ENCODE measurements at regions not wholly inside any gene's neighbourhood (a gene's known extent, or its start where the extent isn't known, plus 50 kb on each side); places are given as distances from the start of the nearest gene placed in this dataset.

DNA sequence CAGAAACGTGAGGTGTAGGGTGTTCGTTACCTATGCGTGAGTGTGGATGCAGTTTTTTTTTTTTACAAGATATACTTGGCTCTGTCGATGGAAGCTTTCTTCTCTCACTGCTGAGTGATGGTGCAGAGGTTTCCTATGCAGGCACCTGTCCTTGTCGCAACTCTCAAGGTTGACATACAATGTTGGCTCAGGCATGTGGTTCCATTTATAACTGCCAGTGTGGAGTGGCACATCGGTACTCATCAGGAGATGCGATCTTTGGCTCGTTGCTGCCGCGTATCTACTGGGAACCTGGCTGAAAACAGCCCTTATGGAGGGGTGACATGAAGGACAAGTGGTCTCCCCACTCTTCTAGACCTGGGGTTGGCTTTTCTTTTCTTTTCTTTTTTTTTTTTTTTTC is 109.0 kb downstream of the ZNF664 start:
- TF ChIP-seq, protein P1, sequence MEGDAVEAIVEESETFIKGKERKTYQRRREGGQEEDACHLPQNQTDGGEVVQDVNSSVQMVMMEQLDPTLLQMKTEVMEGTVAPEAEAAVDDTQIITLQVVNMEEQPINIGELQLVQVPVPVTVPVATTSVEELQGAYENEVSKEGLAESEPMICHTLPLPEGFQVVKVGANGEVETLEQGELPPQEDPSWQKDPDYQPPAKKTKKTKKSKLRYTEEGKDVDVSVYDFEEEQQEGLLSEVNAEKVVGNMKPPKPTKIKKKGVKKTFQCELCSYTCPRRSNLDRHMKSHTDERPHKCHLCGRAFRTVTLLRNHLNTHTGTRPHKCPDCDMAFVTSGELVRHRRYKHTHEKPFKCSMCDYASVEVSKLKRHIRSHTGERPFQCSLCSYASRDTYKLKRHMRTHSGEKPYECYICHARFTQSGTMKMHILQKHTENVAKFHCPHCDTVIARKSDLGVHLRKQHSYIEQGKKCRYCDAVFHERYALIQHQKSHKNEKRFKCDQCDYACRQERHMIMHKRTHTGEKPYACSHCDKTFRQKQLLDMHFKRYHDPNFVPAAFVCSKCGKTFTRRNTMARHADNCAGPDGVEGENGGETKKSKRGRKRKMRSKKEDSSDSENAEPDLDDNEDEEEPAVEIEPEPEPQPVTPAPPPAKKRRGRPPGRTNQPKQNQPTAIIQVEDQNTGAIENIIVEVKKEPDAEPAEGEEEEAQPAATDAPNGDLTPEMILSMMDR (conservative IDR thresholded peaks at IDR 0.05) = no peak
- no peak overlapping the region for H4K91ac ChIP-seq (ENCODE audit: insufficient read length, low read depth, low read length)
- peaks cover 16 to 17% of the 10 kb centered on the region in 2 experiments for H3K4me1 Mint-ChIP-seq
- H3K27ac Mint-ChIP-seq = no peak overlapping the region
- no peak overlapping the region for H3K4me2 ChIP-seq (ENCODE audit: insufficient read depth, insufficient read length, low read length)
- no peaks in the 10 kb centered on the region for H3K36me3 Mint-ChIP-seq (ENCODE audit: insufficient read depth in 1 of 3, low read depth in 3 of 3)
- no peaks in the 10 kb centered on the region for H4K20me1 ChIP-seq (ENCODE audit: control insufficient read depth, insufficient read depth, insufficient read length)
- no peak overlapping the region for H3K18ac ChIP-seq (ENCODE audit: insufficient read length, low read depth, low read length)
- H2BK12ac ChIP-seq (ENCODE audit: insufficient read length, low read depth, low read length) = no peak overlapping the region
- no peaks in the 10 kb centered on the region for H3K9me3 ChIP-seq (ENCODE audit: control insufficient read depth, low read depth, low read length)
- no CpG with 5 or more reads among the region's 10 CpGs for WGBS (ENCODE audit: extremely low coverage, insufficient read length, low lambda C conversion rate)
- H3K9me3 Mint-ChIP-seq = no peaks in the 10 kb centered on the region
- no peak overlapping the region for H4K5ac ChIP-seq (ENCODE audit: insufficient read length, low read depth, low read length)
- no peak overlapping the region for H2AK5ac ChIP-seq (ENCODE audit: insufficient read length, low read length)
- H3K23me2 ChIP-seq (ENCODE audit: insufficient read length, low read depth, low read length, poor library complexity, severe bottlenecking) = no peaks in the 10 kb centered on the region
- no peaks in the 10 kb centered on the region; the same call in 1 of the 2 replicates for H3K4me1 ChIP-seq (ENCODE audit: insufficient read depth, low read length)
- no peak overlapping the region for H4K8ac ChIP-seq (replicated peaks; ENCODE audit: insufficient read length, low read depth, low read length)
- no peak overlapping the region for H3T11ph ChIP-seq (ENCODE audit: low read length)
- H3K4ac ChIP-seq (ENCODE audit: low read depth, low read length) = no peak overlapping the region
- no peak overlapping the region for H2BK20ac ChIP-seq (ENCODE audit: low read depth, low read length, poor library complexity, severe bottlenecking)
- H3K27me3 ChIP-seq (ENCODE audit: insufficient read depth, low read length) = no peaks in the 10 kb centered on the region
- no peak for DNase-seq
- no peak overlapping the region for H3K9ac ChIP-seq (ENCODE audit: extremely low read depth, insufficient read length, low read length)
- H3K27ac ChIP-seq (ENCODE audit: insufficient read length, low read depth, low read length) = no peak overlapping the region
- no peak overlapping the region for H3K56ac ChIP-seq (ENCODE audit: insufficient read length, low read depth, low read length)
- H3K14ac ChIP-seq (ENCODE audit: insufficient read depth, low read length) = no peak overlapping the region
- H3K23ac ChIP-seq (ENCODE audit: insufficient read length, low read depth, low read length) = no peak overlapping the region
- no peak overlapping the region for H2BK5ac ChIP-seq (ENCODE audit: insufficient read length, low read length)
- peaks cover 8% of the 10 kb centered on the region for H3K27me3 Mint-ChIP-seq (ENCODE audit: low read depth)
- H3K79me1 ChIP-seq (ENCODE audit: insufficient read depth, low read depth, low read length, poor library complexity, severe bottlenecking) = no peaks in the 10 kb centered on the region
- H2BK15ac ChIP-seq (ENCODE audit: low read depth, low read length) = no peak overlapping the region
- no peak overlapping the region for H2BK120ac ChIP-seq (ENCODE audit: low read depth, low read length, poor library complexity, severe bottlenecking)
- H2AFZ ChIP-seq (ENCODE audit: low read length) = no peak overlapping the region
- H3K79me2 ChIP-seq (ENCODE audit: insufficient read depth, low read length) = no peaks in the 10 kb centered on the region
- H3K4me3 Mint-ChIP-seq = no peak overlapping the region

Data from H9 (cell line).